WTC11 (cell line): ENCODE measurements at regions not wholly inside any gene's neighbourhood (a gene's known extent, or its start where the extent isn't known, plus 50 kb on each side); places are given as distances from the start of the nearest gene placed in this dataset.

Experiments
- ATAC-seq: fragments of 200-7000 bp; cut with Tn5 transposase; 2 replicates; pipeline ENCODE4 v1.10.0; 2021; ENCODE audit warnings: mild to moderate bottlenecking, moderate library complexity
- CTCF ChIA-PET: fragments of 300-600 bp; sonication (Branson Sonifier 250); formaldehyde crosslinking; loops from one replicate; lab custom pipeline; 2021; ENCODE audit warnings: antibody characterized with exemption; lab: Charles Lee
- POLR2A ChIA-PET: fragments of 350-600 bp; sonication (Branson Sonifier 250); formaldehyde crosslinking; loops from one replicate; lab custom pipeline; 2021; ENCODE audit warnings: antibody characterized with exemption; lab: Charles Lee
- DNase-seq: peaks from one replicate; pipeline ENCODE4 v3.0.0; 2021; ENCODE audit warnings: low spot score
- H3K27ac Mint-ChIP-seq: 2 replicates; pipeline ENCODE4 v1.8.0; 2021; ENCODE audit warnings: mixed read lengths
- H3K27me3 Mint-ChIP-seq: 2 replicates; pipeline ENCODE4 v1.8.0; 2021; ENCODE audit warnings: low read depth, mild to moderate bottlenecking, moderate library complexity, mixed read lengths
- H3K36me3 Mint-ChIP-seq: 2 replicates; pipeline ENCODE4 v1.8.0; 2021; ENCODE audit warnings: mixed read lengths
- H3K4me1 Mint-ChIP-seq: 2 replicates; pipeline ENCODE4 v1.8.0; 2022; ENCODE audit warnings: mixed read lengths
- H3K4me3 Mint-ChIP-seq: 2 replicates; pipeline ENCODE4 v1.8.0; 2021; ENCODE audit warnings: mild to moderate bottlenecking, moderate library complexity, mixed read lengths
- H3K9me3 Mint-ChIP-seq: 2 replicates; pipeline ENCODE4 v1.8.0; 2021; ENCODE audit warnings: mixed read lengths
- ARID4B ChIP-seq: sonication (generic); formaldehyde crosslinking; IDR thresholded peaks from 2 replicates; pipeline ENCODE4 v1.8.0; 2023; ENCODE audit warnings: missing genetic modification reagents, mild to moderate bottlenecking, borderline replicate concordance
- ATF3 ChIP-seq: sonication (generic); formaldehyde crosslinking; conservative IDR thresholded peaks from 2 replicates; pipeline ENCODE4 v1.8.1; 2022; ENCODE audit warnings: mild to moderate bottlenecking, missing genetic modification reagents
- EMX1 ChIP-seq: fragments of 250-450 bp; sonication (Bioruptor Pico); IDR thresholded peaks from 2 replicates; pipeline ENCODE4 v1.8.0; 2021; ENCODE audit warnings: mild to moderate bottlenecking
- FOXK1 ChIP-seq: sonication (generic); formaldehyde crosslinking; IDR thresholded peaks from 2 replicates; pipeline ENCODE4 v1.8.0; 2022; ENCODE audit warnings: mild to moderate bottlenecking, moderate library complexity, missing genetic modification reagents
- FOXP1 ChIP-seq: sonication (generic); formaldehyde crosslinking; IDR thresholded peaks from 2 replicates; pipeline ENCODE4 v1.8.0; 2022; ENCODE audit warnings: missing genetic modification reagents, mild to moderate bottlenecking, moderate library complexity, borderline replicate concordance
- JAZF1 ChIP-seq: fragments of 250-450 bp; sonication (Bioruptor Pico); IDR thresholded peaks from 2 replicates; pipeline ENCODE4 v1.9.0; 2021; ENCODE audit warnings: moderate library complexity, mild to moderate bottlenecking, inconsistent platforms
- MLX ChIP-seq: sonication (generic); formaldehyde crosslinking; IDR thresholded peaks from 2 replicates; pipeline ENCODE4 v1.8.1; 2023; ENCODE audit warnings: mild to moderate bottlenecking, missing genetic modification reagents, moderate library complexity
- PRDM15 ChIP-seq: sonication (generic); formaldehyde crosslinking; IDR thresholded peaks from 2 replicates; pipeline ENCODE4 v1.8.0; 2022; ENCODE audit warnings: missing genetic modification reagents
- STAT6 ChIP-seq: sonication (generic); formaldehyde crosslinking; conservative IDR thresholded peaks from 2 replicates; pipeline ENCODE4 v1.8.1; 2023; ENCODE audit warnings: mild to moderate bottlenecking, low read depth, missing genetic modification reagents, moderate library complexity
- ZMAT4 ChIP-seq: fragments of 250-450 bp; sonication (Bioruptor Pico); IDR thresholded peaks from 2 replicates; pipeline ENCODE4 v1.9.0; 2021; ENCODE audit warnings: mild to moderate bottlenecking
- ZNF232 ChIP-seq: sonication (generic); formaldehyde crosslinking; IDR thresholded peaks from 2 replicates; pipeline ENCODE4 v1.8.0; 2022; ENCODE audit warnings: mild to moderate bottlenecking, missing genetic modification reagents
- ZNF396 ChIP-seq: fragments of 250-450 bp; sonication (Bioruptor Pico); IDR thresholded peaks from 2 replicates; pipeline ENCODE4 v1.8.0; 2021; ENCODE audit warnings: mild to moderate bottlenecking, moderate library complexity, borderline replicate concordance
- ZNF423 ChIP-seq: fragments of 250-450 bp; sonication (Bioruptor Pico); IDR thresholded peaks from 2 replicates; pipeline ENCODE4 v2.1.2; 2022; ENCODE audit warnings: mild to moderate bottlenecking, moderate library complexity
- ZNF425 ChIP-seq: fragments of 250-450 bp; sonication (Bioruptor Pico); conservative IDR thresholded peaks from 2 replicates; pipeline ENCODE4 v1.9.0; 2021; ENCODE audit warnings: mild to moderate bottlenecking
- ZNF512 ChIP-seq: sonication (generic); formaldehyde crosslinking; IDR thresholded peaks from 2 replicates; pipeline ENCODE4 v1.8.1; 2022; ENCODE audit warnings: missing genetic modification reagents, borderline replicate concordance

- no peak overlapping the region for H3K27ac Mint-ChIP-seq
- POLR2A ChIA-PET = no interaction called here
- CTCF ChIA-PET = no interaction called here
- no peak overlapping the region for H3K4me3 Mint-ChIP-seq
- H3K36me3 Mint-ChIP-seq = no peaks in the 10 kb centered on the region
- TF ChIP-seq PRDM15 (CRISPR knock-in tag) = no peak
- TF ChIP-seq MLX (CRISPR knock-in tag) = no peak
- TF ChIP-seq ZNF396 (CRISPR knock-in tag) = no peak
- TF ChIP-seq ZNF425 (CRISPR knock-in tag) = no peak
- TF ChIP-seq ZNF232 = no peak
- TF ChIP-seq FOXK1 (CRISPR knock-in tag) = no peak
- no peak for TF ChIP-seq FOXP1 (CRISPR knock-in tag)
- TF ChIP-seq ARID4B = no peak
- TF ChIP-seq ZNF512 = no peak
- no peak for TF ChIP-seq EMX1 (CRISPR knock-in tag)
- TF ChIP-seq ZNF423 (CRISPR knock-in tag) = no peak
- no peak for TF ChIP-seq ZMAT4
- no peak for TF ChIP-seq JAZF1 (CRISPR knock-in tag)
- TF ChIP-seq ATF3 = no peak
- no peak for TF ChIP-seq STAT6 (CRISPR knock-in tag)
- ATAC-seq (peak; percentile 95), DNase-seq (peak; percentile 46)
- H3K4me1 Mint-ChIP-seq = 0 out of 2 replicates have a peak, but pooled peaks cover 3% of the 10 kb centered on the region
- no peaks in the 10 kb centered on the region for H3K27me3 Mint-ChIP-seq
- no peaks in the 10 kb centered on the region for H3K9me3 Mint-ChIP-seq
Measured at GRCh38 chr16:64380751-64381150, 741.1 kb downstream of the CDH11 start.
